ENCODE measurements at regions not wholly inside any gene's neighbourhood (a gene's known extent, or its start where the extent isn't known, plus 50 kb on each side); places are given as distances from the start of the nearest gene placed in this dataset.
"Not testable (repeated sequence)": the region's sequence is repeated elsewhere in the genome, so short reads cannot be mapped to it uniquely, and the experiment has no call there.

GRCh38 chr7:10521306-10521705 is 452.4 kb upstream of the PHF14 start:
- no peak for DNase-seq

- DNase-seq: not testable (repeated sequence)
Observed at GRCh38 chr7:10533429-10533828, 440.2 kb upstream of the PHF14 start.

GRCh38 chr7:10536561-10536960 is 437.1 kb upstream of the PHF14 start:
- DNase-seq: no peak

GRCh38 chr7:10537764-10538163 is 435.9 kb upstream of the PHF14 start:
- no peak for DNase-seq

GRCh38 chr7:10557375-10557774 is 416.3 kb upstream of the PHF14 start:
- DNase-seq: no peak

- DNase-seq: no peak
Observed at GRCh38 chr7:10560497-10560896, 413.2 kb upstream of the PHF14 start.

GRCh38 chr7:10568891-10569290 is 404.8 kb upstream of the PHF14 start:
- no peak for DNase-seq

- no peak for DNase-seq
Observed at GRCh38 chr7:10571759-10572158, 401.9 kb upstream of the PHF14 start.

GRCh38 chr7:10577866-10578374 is 395.8 kb upstream of the PHF14 start:
- no peak for DNase-seq

- no peak for DNase-seq
Observed at GRCh38 chr7:10579561-10579960, 394.1 kb upstream of the PHF14 start.

- no peak for DNase-seq
Observed at GRCh38 chr7:10584886-10585285, 388.8 kb upstream of the PHF14 start.

- DNase-seq: no peak
Observed at GRCh38 chr7:10588084-10588483, 385.6 kb upstream of the PHF14 start.

GRCh38 chr7:10592604-10593003 is 381.1 kb upstream of the PHF14 start:
- no peak for DNase-seq

GRCh38 chr7:10593080-10593479 is 380.6 kb upstream of the PHF14 start:
- no peak for DNase-seq

- no peak for DNase-seq
Observed at GRCh38 chr7:10596827-10597226, 376.8 kb upstream of the PHF14 start.

GRCh38 chr7:10604128-10604527 is 369.5 kb upstream of the PHF14 start:
- DNase-seq: no peak

- no peak for DNase-seq
Observed at GRCh38 chr7:10612950-10613349, 360.7 kb upstream of the PHF14 start.

- DNase-seq: no peak
Observed at GRCh38 chr7:10618953-10619352, 354.7 kb upstream of the PHF14 start.

- DNase-seq: no peak
Observed at GRCh38 chr7:10632712-10633111, 341.0 kb upstream of the PHF14 start.

GRCh38 chr7:10634239-10634638 is 339.4 kb upstream of the PHF14 start:
- DNase-seq: no peak

- DNase-seq: no peak
Observed at GRCh38 chr7:10637991-10638390, 335.7 kb upstream of the PHF14 start.

- no peak for DNase-seq
Observed at GRCh38 chr7:10643545-10643944, 330.1 kb upstream of the PHF14 start.

GRCh38 chr7:10644849-10645248 is 328.8 kb upstream of the PHF14 start:
- no peak for DNase-seq

GRCh38 chr7:10646194-10646593 is 327.5 kb upstream of the PHF14 start:
- DNase-seq: no peak

- no peak for DNase-seq
Observed at GRCh38 chr7:10648289-10648688, 325.4 kb upstream of the PHF14 start.

- DNase-seq: not testable (repeated sequence)
Observed at GRCh38 chr7:10649120-10649519, 324.6 kb upstream of the PHF14 start.
